SHP77 (cell line): ENCODE measurements at regions not wholly inside any gene's neighbourhood (a gene's known extent, or its start where the extent isn't known, plus 50 kb on each side); places are given as distances from the start of the nearest gene placed in this dataset.
A peak's percentile ranks its signal among the peaks of the same experiment; 100 is the strongest.

Experiments
- DNase-seq, 2 experiments: peaks; one replicate each; lab custom pipeline; 2025; lab: John Stamatoyannopoulos, UW

DNA sequence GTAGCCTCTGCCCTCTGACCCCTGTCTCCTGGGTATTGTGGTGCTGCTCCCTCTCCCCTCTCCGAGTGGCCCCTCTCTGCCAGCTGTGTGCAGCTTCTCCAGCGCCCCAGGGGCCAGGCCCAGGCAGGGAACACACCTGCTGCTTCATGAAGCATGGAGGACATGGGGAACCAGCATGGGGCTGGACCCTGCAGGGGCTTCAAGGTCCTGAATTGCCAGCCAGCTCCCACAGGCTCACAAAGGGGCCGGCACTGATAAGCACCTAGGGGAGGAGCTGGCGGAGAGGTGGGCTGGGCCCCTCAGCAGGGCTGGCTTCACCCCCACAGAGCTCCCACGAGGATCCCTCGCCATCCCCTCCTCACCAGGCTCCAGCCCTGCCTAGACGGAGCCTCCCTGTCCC lies 77.4 kb upstream of the GPC1 start:
- no peak for DNase-seq

- DNase-seq, result no peak
Observed at GRCh38 chr2:240358821-240359397, 76.6 kb upstream of the GPC1 start.

DNA sequence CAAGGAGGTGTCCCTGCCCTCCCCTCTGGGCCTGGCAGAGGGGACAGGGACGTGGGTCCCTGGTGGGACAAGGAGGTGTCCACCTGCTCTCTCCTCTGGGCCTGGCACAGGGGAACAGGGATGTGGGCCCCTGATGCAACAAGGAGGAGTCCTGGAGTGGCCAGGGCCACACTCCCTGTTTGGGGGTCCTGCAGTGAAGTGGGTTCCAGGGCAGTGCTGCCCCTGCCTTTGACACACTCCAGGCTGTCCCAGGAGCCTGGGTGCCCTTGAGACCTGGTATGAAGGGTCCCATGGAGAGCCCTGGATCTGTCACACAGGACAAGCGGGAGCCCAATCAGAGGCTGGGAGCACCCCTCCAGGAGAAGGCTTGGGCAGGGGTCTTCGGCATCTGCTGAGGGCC lies 75.8 kb upstream of the GPC1 start:
- no peak for DNase-seq

DNA sequence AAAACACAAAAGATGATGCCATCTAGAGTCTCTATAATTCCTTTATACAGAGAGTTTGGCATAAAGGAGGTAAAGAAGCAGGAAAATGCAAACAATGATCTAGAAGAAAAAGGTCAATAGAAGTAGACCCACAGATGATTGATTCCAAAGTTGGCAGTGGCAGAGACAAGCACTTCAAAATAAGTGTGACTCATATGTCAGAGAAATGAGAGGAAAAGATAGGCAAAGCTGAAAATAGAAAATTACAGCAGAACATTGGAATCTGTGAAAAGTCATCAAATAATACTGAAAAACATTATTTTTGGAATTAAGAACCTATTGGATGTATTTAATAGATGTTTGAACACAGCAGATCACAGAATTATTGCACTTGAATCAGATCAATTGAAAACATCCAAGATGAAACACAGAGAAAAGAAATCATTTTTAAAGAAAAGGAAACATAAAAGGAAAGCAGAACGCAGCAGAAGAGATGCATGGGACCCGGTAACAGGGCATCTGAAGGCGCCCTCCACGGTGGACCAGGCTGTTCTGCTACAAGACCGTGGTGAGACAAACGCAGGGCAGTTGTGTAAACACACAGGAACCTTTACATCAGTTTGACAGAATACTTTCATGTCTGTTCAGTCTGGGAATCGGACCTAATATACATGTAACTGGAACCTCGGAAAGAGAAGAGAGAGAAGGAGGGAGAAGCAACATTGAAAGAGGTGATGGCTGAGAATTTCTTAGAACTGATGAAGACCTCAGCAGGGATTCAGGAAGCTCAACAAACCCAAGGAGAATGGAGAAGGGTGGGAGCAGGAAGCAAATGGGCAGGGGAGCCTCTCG lies 74.6 kb upstream of the GPC1 start:
- no peak for DNase-seq

- no peak for DNase-seq
Observed at GRCh38 chr2:240362216-240362755, 73.2 kb upstream of the GPC1 start.

DNA sequence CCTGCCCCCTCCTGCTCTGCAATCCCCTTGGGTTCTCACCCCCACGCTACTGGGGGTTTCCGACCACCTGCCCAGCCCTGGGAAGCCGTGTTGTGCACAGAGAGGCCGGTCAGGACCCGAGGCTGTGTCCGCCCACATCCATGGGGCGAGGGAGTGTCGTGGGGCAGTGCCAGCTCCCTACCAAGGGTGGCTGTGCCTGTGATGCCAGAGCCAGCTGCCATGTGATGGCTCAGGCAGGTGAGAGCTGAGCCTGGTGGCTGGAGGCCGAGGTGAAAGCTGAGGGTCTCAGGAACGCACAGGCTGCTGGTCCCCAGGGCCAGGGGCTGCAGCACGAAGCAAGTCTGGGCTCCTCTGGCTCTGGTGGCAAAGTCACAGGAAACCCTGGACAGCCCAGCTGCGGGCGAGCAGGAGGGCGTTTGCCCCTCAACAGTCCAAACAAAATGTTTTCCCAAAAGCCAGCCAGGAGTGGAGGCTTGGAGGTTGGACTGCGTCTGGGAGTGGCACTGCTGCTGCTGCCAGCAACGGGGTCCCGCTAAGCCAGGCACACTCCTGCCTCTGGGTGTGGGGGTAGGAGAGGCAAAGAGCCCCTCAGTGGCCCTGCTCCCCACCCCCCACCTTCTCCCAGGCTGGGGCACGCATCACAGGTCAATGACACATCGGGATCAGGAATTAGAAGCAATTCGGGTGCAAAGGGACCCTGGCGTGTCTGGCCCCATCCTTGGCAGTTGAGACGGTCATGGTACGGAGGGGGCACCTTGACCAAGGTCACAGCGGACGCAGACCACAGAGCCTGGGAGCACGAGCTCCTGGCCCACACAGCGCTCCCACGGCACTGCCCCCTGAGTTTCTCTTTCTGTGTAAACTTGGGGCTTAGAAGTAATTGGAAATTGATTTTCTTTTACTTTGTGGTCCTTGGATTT lies 72.4 kb upstream of the GPC1 start:
- no peak for DNase-seq

GRCh38 chr2:240363746-240364581 lies 71.5 kb upstream of the GPC1 start:
- no peak for DNase-seq

DNA sequence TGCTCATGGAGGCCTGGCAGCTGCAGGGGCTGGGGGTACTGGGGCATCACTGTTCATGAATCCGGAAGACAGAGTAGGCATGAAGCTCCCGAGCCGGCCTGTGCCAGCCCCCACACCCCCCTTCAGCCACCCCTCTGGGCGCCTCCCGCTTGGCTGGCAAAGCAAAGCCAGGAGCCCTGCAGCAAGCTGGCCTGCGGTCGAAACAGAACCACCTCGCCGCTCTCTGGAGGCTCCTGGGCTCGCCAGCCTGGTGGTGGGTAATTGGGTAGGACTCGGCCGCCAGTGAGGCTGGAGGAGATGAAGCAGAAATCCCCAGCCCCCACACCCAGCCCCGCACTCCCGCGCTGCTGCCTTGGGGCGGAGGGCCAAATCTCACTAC lies 70.9 kb upstream of the GPC1 start:
- DNase-seq, result no peak

DNA sequence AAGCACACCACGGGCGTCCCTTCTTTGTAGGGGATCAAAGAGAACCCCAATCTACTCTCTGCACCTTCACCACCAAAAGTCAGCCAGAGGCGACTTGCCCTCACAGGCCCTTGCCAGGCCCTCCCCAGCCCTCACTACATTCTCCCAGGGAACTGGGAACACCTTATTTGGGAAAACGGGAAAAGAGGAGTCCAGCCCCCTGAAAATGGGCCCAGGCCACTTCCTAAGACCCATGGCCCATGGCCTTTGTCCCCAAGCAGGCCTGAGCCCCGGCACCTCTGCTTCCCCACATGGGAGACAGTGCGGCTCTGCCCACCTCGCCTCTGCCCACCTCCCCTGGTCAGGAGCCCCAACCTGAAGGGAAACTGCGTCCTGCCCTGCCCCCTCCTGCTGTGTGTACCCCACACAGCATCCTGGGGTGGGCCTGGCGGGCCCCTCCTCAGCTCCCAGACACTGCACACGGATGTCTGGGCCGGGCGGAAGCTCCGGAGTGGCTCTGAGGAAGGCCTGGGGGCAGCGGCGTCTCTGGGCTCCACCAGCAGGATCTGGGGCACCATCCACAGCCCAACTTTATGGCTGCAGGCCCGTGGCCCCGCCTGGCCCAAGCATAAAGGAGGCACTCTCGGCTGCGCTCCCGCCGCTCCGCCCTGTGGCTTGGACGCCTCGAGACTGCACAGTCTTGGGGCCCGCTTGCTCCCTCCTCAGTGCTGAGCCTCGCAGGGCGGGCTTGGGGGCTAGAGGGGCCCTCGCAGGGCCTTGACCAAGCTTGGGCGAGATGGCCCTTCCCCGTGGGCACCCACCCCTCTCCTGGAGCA lies 70.3 kb upstream of the GPC1 start:
- DNase-seq, result no peak

GRCh38 chr2:240365971-240366471 lies 69.4 kb upstream of the GPC1 start:
- DNase-seq, result no peak

DNA sequence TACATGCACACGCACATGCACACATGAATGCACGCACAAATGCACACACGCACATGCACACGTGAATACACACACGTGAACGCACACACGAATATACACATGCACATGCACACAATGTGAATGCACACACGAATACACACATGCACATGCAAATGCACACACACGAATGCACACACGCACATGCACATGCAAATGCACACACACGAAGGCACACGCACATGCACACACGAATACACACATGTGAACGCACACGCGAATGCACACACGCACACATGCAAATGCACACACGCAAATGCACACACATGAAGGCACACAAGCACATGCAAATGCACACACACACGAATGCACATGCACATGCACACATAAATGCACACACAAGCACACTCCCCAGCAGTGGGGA lies 68.6 kb upstream of the GPC1 start:
- no peak for DNase-seq

- no peak for DNase-seq
Observed at GRCh38 chr2:240367721-240368120, 67.7 kb upstream of the GPC1 start.

- no peak for DNase-seq
Observed at GRCh38 chr2:240368781-240369331, 66.6 kb upstream of the GPC1 start.

DNA sequence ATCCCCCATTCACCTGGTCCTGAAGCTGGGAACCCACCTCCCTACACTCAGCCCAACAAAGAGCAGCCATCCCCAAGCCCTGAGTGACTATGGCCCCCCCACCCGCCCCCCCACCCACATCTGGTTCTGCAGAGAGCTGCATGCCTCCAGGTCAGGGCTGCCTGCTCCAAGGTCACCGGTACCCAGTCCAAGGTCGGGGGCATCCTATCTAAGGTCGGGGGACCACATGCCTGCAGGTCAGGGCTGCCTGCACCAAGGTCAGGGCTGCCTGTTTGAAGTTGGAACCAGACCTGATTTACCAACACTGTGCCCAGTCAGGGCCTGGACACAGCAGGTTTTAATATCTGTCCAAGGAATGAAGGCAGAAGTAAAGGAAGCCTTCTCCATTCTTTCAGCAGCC lies 66.1 kb upstream of the GPC1 start:
- DNase-seq, result no peak

DNA sequence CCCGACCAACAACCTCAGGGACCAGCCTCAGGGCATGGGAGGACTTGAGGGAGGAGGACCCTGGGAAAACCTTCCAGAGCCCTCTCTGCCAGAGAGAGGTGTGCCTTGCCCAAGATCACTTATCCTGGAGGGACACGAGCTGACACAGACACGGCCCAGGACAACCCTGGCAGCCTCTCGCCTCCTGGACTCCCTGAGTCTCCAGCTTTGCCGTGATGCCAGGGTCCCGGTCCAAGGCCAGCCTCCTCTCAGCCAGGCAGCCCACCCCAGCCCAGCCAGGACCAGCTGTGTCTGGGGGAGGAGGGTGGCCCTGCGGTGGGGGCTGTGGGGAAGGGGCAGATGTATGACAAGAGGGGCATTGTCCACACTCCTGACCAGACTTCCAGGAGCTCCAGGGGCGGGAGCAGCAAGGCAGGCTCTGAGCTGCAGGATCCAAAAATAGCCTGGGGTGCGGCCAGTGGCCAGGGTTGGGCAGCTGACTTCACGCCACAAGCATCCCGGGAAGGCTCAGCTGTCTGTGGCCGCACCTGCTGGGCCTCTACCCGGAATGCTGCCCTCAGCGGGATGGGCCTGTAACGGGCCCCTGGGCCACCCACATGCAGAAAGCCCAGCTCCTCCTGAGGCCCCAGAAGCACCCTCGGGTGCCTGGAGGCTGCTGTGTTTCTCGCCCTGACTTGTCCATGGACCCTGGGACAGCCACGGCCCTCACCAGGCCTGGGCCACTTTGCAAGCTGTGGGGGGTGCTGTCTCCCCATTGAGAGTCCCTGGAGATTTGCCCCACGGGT lies 65.5 kb upstream of the GPC1 start:
- DNase-seq, result peak; percentile 38 to 56

- no peak for DNase-seq
Observed at GRCh38 chr2:240371129-240372000, 64.1 kb upstream of the GPC1 start.

- DNase-seq, result no peak
Observed at GRCh38 chr2:240372101-240372500, 63.4 kb upstream of the GPC1 start.

GRCh38 chr2:240373289-240373885 lies 62.1 kb upstream of the GPC1 start:
- DNase-seq, result no peak
